CD4-positive, alpha-beta T cell (primary cell): ENCODE measurements at regions not wholly inside any gene's neighbourhood (a gene's known extent, or its start where the extent isn't known, plus 50 kb on each side); places are given as distances from the start of the nearest gene placed in this dataset.
A peak's percentile ranks its signal among the peaks of the same experiment; 100 is the strongest.
"Not testable (repeated sequence)": the region's sequence is repeated elsewhere in the genome, so short reads cannot be mapped to it uniquely, and the experiment has no call there.

Source experiments
- ATAC-seq: fragments of 200-7000 bp; cut with Tn5 transposase; one replicate; pipeline ENCODE4 v1.10.0; 2022; ENCODE audit warnings: mild to moderate bottlenecking; ENCODE audit not compliant: poor library complexity
- CTCF ChIA-PET: fragments of 350-600 bp; sonication (Branson Sonifier 250); formaldehyde crosslinking; loops from one replicate; lab custom pipeline; 2021; ENCODE audit warnings: antibody characterized with exemption, inconsistent platforms; lab: Charles Lee
- POLR2A ChIA-PET: fragments of 350-600 bp; sonication (Branson Sonifier 250); formaldehyde crosslinking; loops from one replicate; lab custom pipeline; 2021; ENCODE audit warnings: antibody characterized with exemption, inconsistent platforms; lab: Charles Lee
- DNase-seq, 14 experiments: peaks; one replicate each; pipeline ENCODE4 v3.0.0-alpha.2; 2013 to 2020; ENCODE audit warnings: mixed read lengths in 2 of 14
- H3K27ac ChIP-seq, 2 donors: one replicate each; pipeline versions ENCODE4 v1.5.1 to v1.7.0; 2013; ENCODE audit warnings: low read length in 2 of 2, low read depth in 1 of 2, mild to moderate bottlenecking in 1 of 2
- H3K27me3 ChIP-seq, 2 experiments: 1 replicate in 1 of 2; 2 replicates in 1 of 2; pipeline versions ENCODE4 v1.6.1 to v1.7.0; 2013; ENCODE audit warnings: low read length in 2 of 2, control low read depth in 1 of 2, mild to moderate bottlenecking in 1 of 2, moderate library complexity in 1 of 2; ENCODE audit not compliant: insufficient read depth in 2 of 2, control insufficient read depth in 1 of 2
- H3K36me3 ChIP-seq: one replicate; pipeline ENCODE4 v1.6.1; 2013; ENCODE audit warnings: low read length, control low read depth; ENCODE audit not compliant: insufficient read depth
- H3K4me1 ChIP-seq: one replicate; pipeline ENCODE4 v1.6.1; 2013; ENCODE audit warnings: low read length, control low read depth; ENCODE audit not compliant: insufficient read depth
- H3K4me3 ChIP-seq: one replicate; pipeline ENCODE4 v1.5.1; 2013; ENCODE audit warnings: mild to moderate bottlenecking, low read length, moderate library complexity
- H3K9me3 ChIP-seq, 2 experiments: 1 replicate in 1 of 2; 2 replicates in 1 of 2; pipeline versions ENCODE4 v1.6.1 to v1.7.0; 2013; ENCODE audit warnings: low read length in 2 of 2, mild to moderate bottlenecking in 2 of 2, control low read depth in 1 of 2, moderate library complexity in 1 of 2; ENCODE audit not compliant: control insufficient read depth in 1 of 2, insufficient read depth in 1 of 2
- H3K27ac Mint-ChIP-seq: one replicate; pipeline ENCODE4 v1.8.0; 2020; ENCODE audit warnings: mixed read lengths
- H3K27me3 Mint-ChIP-seq: one replicate; pipeline ENCODE4 v1.8.0; 2021; ENCODE audit warnings: mixed read lengths
- H3K36me3 Mint-ChIP-seq: one replicate; pipeline ENCODE4 v1.8.0; 2021; ENCODE audit warnings: low read depth, mixed read lengths
- H3K4me1 Mint-ChIP-seq: one replicate; pipeline ENCODE4 v1.8.0; 2021; ENCODE audit warnings: low read depth, mixed read lengths
- H3K4me3 Mint-ChIP-seq: one replicate; pipeline ENCODE4 v1.8.0; 2020; ENCODE audit warnings: mild to moderate bottlenecking, mixed read lengths
- H3K9me3 Mint-ChIP-seq: one replicate; pipeline ENCODE4 v1.8.0; 2020; ENCODE audit warnings: mixed read lengths
- intact Hi-C, 2 experiments: fragments of 100-400 bp; cut with DNase I in 1 of 2; cut with micrococcal nuclease in 1 of 2; formaldehyde crosslinking; loops; one replicate each; pipeline versions ENCODE4 v1.15.1 to v1.9.0; 2023 to 2025; cut with DNase I, micrococcal nuclease
- TF ChIP-seq, protein P1 (sequence below): fragments of 200-600 bp; IDR thresholded peaks from one replicate; pipeline ENCODE4 v1.8.0; 2022; ENCODE audit warnings: antibody characterized with exemption, mild to moderate bottlenecking

DNA sequence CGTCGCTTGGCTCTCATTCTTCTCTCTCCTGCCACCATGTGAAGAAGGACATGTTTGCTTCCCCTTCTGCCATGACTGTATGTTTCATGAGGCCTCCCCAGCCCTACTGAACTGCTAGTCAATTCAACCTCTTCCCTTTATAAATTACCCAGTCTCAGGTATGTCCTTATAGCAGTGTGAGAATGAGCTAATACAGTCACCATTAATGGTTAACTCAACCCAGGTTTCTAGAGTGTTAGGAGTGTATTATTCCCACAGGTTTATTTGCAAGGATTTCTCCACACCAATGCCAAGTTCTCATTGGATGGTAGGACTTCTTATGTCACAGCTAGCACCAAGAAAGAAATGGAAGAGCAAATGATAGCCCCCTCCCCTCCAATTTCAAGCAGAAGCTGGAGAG is 71.9 kb downstream of the DYNAP start:
- no peaks in the 10 kb centered on the region for H3K36me3 Mint-ChIP-seq
- Histone ChIP-seq H3K4me1 (no peaks in the 10 kb centered on the region), H3K36me3 (no peaks in the 10 kb centered on the region), H3K27me3 (no peaks in the 10 kb centered on the region), H3K27ac (no peak overlapping the region), H3K4me3 (no peak overlapping the region), H3K9me3 (no peaks in the 10 kb centered on the region)
- no peak overlapping the region for H3K4me3 Mint-ChIP-seq
- CTCF ChIA-PET, result interaction anchor here (1.0 kb wide), 1 partner anchor 16 kb away, joined by 3 read pairs; no protein-coding TSS in a partner anchor
- H3K27me3 Mint-ChIP-seq, result no peaks in the 10 kb centered on the region
- no peaks in the 10 kb centered on the region for H3K4me1 Mint-ChIP-seq
- no peak overlapping the region for H3K27ac Mint-ChIP-seq
- TF ChIP-seq, protein P1, sequence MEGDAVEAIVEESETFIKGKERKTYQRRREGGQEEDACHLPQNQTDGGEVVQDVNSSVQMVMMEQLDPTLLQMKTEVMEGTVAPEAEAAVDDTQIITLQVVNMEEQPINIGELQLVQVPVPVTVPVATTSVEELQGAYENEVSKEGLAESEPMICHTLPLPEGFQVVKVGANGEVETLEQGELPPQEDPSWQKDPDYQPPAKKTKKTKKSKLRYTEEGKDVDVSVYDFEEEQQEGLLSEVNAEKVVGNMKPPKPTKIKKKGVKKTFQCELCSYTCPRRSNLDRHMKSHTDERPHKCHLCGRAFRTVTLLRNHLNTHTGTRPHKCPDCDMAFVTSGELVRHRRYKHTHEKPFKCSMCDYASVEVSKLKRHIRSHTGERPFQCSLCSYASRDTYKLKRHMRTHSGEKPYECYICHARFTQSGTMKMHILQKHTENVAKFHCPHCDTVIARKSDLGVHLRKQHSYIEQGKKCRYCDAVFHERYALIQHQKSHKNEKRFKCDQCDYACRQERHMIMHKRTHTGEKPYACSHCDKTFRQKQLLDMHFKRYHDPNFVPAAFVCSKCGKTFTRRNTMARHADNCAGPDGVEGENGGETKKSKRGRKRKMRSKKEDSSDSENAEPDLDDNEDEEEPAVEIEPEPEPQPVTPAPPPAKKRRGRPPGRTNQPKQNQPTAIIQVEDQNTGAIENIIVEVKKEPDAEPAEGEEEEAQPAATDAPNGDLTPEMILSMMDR, result no peak
- POLR2A ChIA-PET, result no interaction called here
- H3K9me3 Mint-ChIP-seq, result no peaks in the 10 kb centered on the region
- intact Hi-C loops, result no loop called here
- DNase-seq (no peak), ATAC-seq (no peak)

DNA sequence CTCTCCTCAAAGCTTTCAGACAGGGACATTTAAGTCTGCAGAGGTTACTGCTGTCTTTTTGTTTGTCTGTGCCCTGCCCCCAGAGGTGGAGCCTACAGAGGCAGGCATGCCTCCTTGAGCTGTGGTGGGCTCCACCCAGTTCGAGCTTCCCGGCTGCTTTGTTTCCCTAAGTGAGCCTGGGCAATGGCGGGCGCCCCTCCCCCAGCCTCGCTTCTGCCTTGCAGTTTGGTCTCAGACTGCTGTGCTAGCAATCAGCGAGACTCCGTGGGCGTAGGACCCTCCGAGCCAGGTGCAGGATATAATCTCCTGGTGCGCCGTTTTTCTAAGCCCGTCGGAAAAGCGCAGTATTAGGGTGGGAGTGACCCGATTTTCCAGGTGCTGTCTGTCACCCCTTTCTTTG is 78.7 kb downstream of the DYNAP start:
- H3K27ac ChIP-seq, H3K36me3 ChIP-seq, H3K27me3 Mint-ChIP-seq, H3K36me3 Mint-ChIP-seq, H3K4me1 Mint-ChIP-seq, ATAC-seq, H3K9me3 ChIP-seq, H3K27me3 ChIP-seq, H3K4me3 Mint-ChIP-seq, DNase-seq, H3K27ac Mint-ChIP-seq, H3K4me3 ChIP-seq, CTCF ChIA-PET, POLR2A ChIA-PET, H3K9me3 Mint-ChIP-seq, H3K4me1 ChIP-seq: not testable (repeated sequence)
- intact Hi-C loops, result loop anchor here (5.0 to 10.0 kb wide), 3 partner anchors 225 to 1102 kb away; no protein-coding TSS in a partner anchor

DNA sequence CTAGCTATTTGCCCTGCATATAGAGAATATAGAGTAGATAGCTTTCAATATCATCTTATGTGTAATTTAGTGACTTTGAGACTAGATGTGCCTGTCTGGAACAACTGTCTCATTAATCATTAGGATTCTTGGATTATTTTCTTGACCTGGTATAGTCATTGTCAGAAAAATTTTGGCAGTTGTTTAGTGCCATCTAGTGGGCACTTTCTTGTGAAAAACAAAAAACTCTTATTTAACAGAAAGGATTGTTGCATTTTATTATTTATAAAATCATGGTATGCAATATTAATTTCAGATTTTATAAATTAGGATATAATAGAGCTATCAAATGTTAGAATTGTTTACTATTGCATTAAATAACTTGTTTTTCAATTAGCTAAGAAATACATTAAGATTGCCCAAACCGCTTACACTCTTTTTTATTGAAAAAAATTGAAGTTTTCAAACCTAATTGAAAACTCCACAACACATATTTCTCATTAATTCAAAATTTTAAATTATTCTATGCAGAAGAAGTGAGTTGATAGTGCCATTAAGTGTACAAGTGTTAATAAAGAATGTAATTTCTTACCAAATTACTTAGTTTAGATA is 80.3 kb downstream of the DYNAP start:
- Mint-ChIP-seq H3K27ac (no peak overlapping the region), H3K36me3 (no peaks in the 10 kb centered on the region), H3K27me3 (peaks cover 7% of the 10 kb centered on the region), H3K4me3 (no peak overlapping the region), H3K4me1 (no peaks in the 10 kb centered on the region), H3K9me3 (no peaks in the 10 kb centered on the region)
- TF ChIP-seq, protein P1, result peak; percentile 63
- no peak for ATAC-seq
- CTCF ChIA-PET, result interaction anchor here (1.6 kb wide), 1 partner anchor 8 kb away, joined by 6 read pairs; no protein-coding TSS in a partner anchor
- H3K4me3 ChIP-seq, result no peak overlapping the region
- H3K27me3 ChIP-seq, result no peaks in the 10 kb centered on the region
- DNase-seq, result peak in 3 of 14 experiments; percentile 33 to 40 (median 39)
- H3K9me3 ChIP-seq, result no peaks in the 10 kb centered on the region
- intact Hi-C loops, result loop anchor here (5.0 to 10.0 kb wide), 3 partner anchors 227 to 1104 kb away; no protein-coding TSS in a partner anchor
- H3K36me3 ChIP-seq, result no peaks in the 10 kb centered on the region
- POLR2A ChIA-PET, result interaction anchor here (0.6 kb wide), 1 partner anchor 12 kb away, joined by 3 read pairs; no protein-coding TSS in a partner anchor
- no peaks in the 10 kb centered on the region for H3K4me1 ChIP-seq
- H3K27ac ChIP-seq, result no peak overlapping the region
